Brain microvascular endothelial cell (primary cell): ENCODE measurements at regions not wholly inside any gene's neighbourhood (a gene's known extent, or its start where the extent isn't known, plus 50 kb on each side); places are given as distances from the start of the nearest gene placed in this dataset.

Source experiments
- DNase-seq: peaks from one replicate; pipeline ENCODE4 v3.0.0-alpha.2; 2020
- H3K27ac ChIP-seq: fragments of 250-450 bp; sonication (Bioruptor Pico); 2 replicates; pipeline ENCODE4 v1.5.1; 2020; ENCODE audit warnings: mild to moderate bottlenecking, moderate library complexity
- H3K27me3 ChIP-seq: fragments of 250-450 bp; sonication (Bioruptor Pico); replicated peaks from 2 replicates; pipeline ENCODE4 v1.5.1; 2020; ENCODE audit warnings: mild to moderate bottlenecking
- H3K36me3 ChIP-seq: fragments of 250-450 bp; sonication (Bioruptor Pico); replicated peaks from 2 replicates; pipeline ENCODE4 v1.5.1; 2020; ENCODE audit warnings: mild to moderate bottlenecking
- H3K4me3 ChIP-seq: 2 replicates; pipeline ENCODE4 v1.5.1; 2011; ENCODE audit warnings: low read depth, mild to moderate bottlenecking, control low read depth, low read length, moderate library complexity
- CTCF ChIP-seq: IDR thresholded peaks from 2 replicates; pipeline ENCODE4 v1.5.1; 2011; ENCODE audit warnings: low read depth, mild to moderate bottlenecking, moderate library complexity, low read length, control low read depth, inconsistent platforms; ENCODE audit errors: missing control alignments
- in situ Hi-C: cut with HindIII; loops from 2 replicates; pipeline ENCODE4 v1.10.0; 2017; ENCODE audit warnings: low sequenced_read_pairs, low pct_ligation_motif_present

- no peak for TF ChIP-seq CTCF
- Histone ChIP-seq H3K27ac (no peak overlapping the region), H3K36me3 (no peaks in the 10 kb centered on the region), H3K27me3 (no peaks in the 10 kb centered on the region), H3K4me3 (no peak overlapping the region)
- no peak for DNase-seq
- in situ Hi-C loops = no loop called here
These were observed 586.8 kb upstream of the MIR17HG start for GRCh38 chr13:90760639-90761038.

GRCh38 chr13:90763476-90764150 is 583.9 kb upstream of the MIR17HG start:
- DNase-seq = no peak
- H3K36me3 ChIP-seq = no peaks in the 10 kb centered on the region
- TF ChIP-seq CTCF = no peak
- H3K27me3 ChIP-seq = no peaks in the 10 kb centered on the region
- no peak overlapping the region for H3K4me3 ChIP-seq
- in situ Hi-C loops = no loop called here
- H3K27ac ChIP-seq = no peak overlapping the region

DNA sequence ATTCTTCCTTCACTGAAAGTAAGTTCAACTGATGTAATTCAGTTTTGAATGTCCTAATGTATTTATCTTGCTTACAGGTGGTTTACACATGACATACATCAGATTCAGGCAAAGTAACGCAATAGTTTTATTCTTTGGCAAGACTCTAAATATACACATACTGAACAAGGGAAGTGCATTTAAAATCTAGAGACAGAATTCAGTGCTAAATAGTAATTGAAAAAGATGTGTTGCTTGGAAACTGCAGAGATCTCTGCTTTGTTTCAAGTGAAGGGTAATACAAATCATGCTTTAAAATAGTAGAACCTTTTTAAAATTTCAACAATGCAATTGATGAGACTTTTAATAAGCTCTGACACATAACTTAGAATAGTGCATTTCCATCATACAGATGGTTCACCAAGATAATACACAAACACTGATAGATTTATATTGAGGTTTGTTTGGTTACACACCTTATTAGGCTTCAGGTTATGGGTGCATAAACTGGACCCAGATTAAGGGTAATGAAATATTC is 581.0 kb upstream of the MIR17HG start:
- no peak for TF ChIP-seq CTCF
- DNase-seq = no peak
- no peaks in the 10 kb centered on the region for H3K27me3 ChIP-seq
- in situ Hi-C loops = no loop called here
- H3K4me3 ChIP-seq = no peak overlapping the region
- no peak overlapping the region for H3K27ac ChIP-seq
- no peaks in the 10 kb centered on the region for H3K36me3 ChIP-seq

GRCh38 chr13:90768116-90768515 is 579.4 kb upstream of the MIR17HG start:
- DNase-seq = no peak
- no peak for TF ChIP-seq CTCF
- Histone ChIP-seq H3K27ac (no peak overlapping the region), H3K27me3 (no peaks in the 10 kb centered on the region), H3K36me3 (no peaks in the 10 kb centered on the region), H3K4me3 (no peak overlapping the region)
- in situ Hi-C loops = no loop called here

DNA sequence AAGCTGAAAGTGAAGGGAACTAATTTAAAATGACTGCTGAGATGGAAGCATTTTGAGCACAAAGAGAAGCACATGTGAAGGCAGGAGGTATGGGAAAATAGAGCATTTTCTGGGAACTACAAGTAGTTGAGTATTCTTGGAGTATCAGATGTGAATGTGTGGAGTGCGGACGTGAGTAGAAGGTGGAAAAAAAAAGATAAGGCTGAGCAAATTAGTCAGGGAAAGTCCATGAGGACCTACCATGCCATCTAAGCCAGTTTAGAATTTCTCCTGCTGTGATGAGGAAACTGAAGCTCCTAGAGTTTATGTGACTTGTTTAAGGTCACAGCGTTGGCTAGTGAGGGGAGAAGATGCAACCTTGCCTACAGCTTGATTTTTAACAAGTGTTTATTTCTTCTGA is 578.1 kb upstream of the MIR17HG start:
- Histone ChIP-seq H3K36me3 (no peaks in the 10 kb centered on the region), H3K27ac (no peak overlapping the region), H3K4me3 (no peak overlapping the region), H3K27me3 (no peaks in the 10 kb centered on the region)
- no peak for TF ChIP-seq CTCF
- DNase-seq = no peak
- in situ Hi-C loops = no loop called here

GRCh38 chr13:90770334-90770733 is 577.2 kb upstream of the MIR17HG start:
- no peak for DNase-seq
- Histone ChIP-seq H3K27ac (no peak overlapping the region), H3K27me3 (no peaks in the 10 kb centered on the region), H3K36me3 (no peaks in the 10 kb centered on the region), H3K4me3 (no peak overlapping the region)
- in situ Hi-C loops = no loop called here
- TF ChIP-seq CTCF = no peak
